Endothelial cell of umbilical vein (primary cell): ENCODE measurements at regions not wholly inside any gene's neighbourhood (a gene's known extent, or its start where the extent isn't known, plus 50 kb on each side); places are given as distances from the start of the nearest gene placed in this dataset.

Experiments used
- BruUV-seq: library from RNA; stranded (reverse); fragments of 400-500 nt; replicated peaks from 2 replicates; lab custom pipeline; 2021; lab: Mats Ljungman, UMichigan
- CTCF ChIA-PET: fragments of 300-600, 350-600 bp; sonication (Branson Sonifier 250); formaldehyde crosslinking; loops from one replicate; lab custom pipeline; 2021; ENCODE audit warnings: antibody characterized with exemption, inconsistent platforms; lab: Charles Lee
- POLR2A ChIA-PET: fragments of 300-600, 350-600 bp; sonication (Branson Sonifier 250); formaldehyde crosslinking; loops from one replicate; lab custom pipeline; 2021; ENCODE audit warnings: antibody characterized with exemption, inconsistent platforms; lab: Charles Lee
- DNase-seq: peaks from one replicate; pipeline ENCODE4 v3.0.0-alpha.2; 2011; ENCODE audit warnings: low read depth, low spot score
- FAIRE-seq: peaks from 2 replicates; lab custom pipeline; 2011; peaks lifted over from hg19 to GRCh38; lab: Jason Lieb, UNC
- H2AFZ ChIP-seq: 2 replicates; pipeline ENCODE4 v1.6.0; 2012; ENCODE audit warnings: low read depth, low read length, control low read depth, inconsistent platforms
- H3K27ac ChIP-seq: 2 replicates; pipeline ENCODE4 v1.5.1; 2011; ENCODE audit warnings: low read depth, mild to moderate bottlenecking, control low read depth, low read length, moderate library complexity; ENCODE audit not compliant: insufficient read depth
- H3K27me3 ChIP-seq, 2 experiments: 2 replicates each; pipeline versions ENCODE4 v1.6.0 to v1.6.1; 2011; ENCODE audit warnings: low read length in 2 of 2, mixed read lengths in 1 of 2; ENCODE audit not compliant: control insufficient read depth in 2 of 2, insufficient read depth in 2 of 2
- H3K36me3 ChIP-seq, 2 experiments: 2 replicates in 1 of 2; 3 replicates in 1 of 2; pipeline ENCODE4 v1.5.1; 2011; ENCODE audit warnings: low read length in 2 of 2, mild to moderate bottlenecking in 1 of 2, moderate library complexity in 1 of 2; ENCODE audit not compliant: control insufficient read depth in 2 of 2, insufficient read depth in 2 of 2; ENCODE audit errors: extremely low read depth in 1 of 2
- H3K4me1 ChIP-seq: 3 replicates; pipeline ENCODE4 v1.5.1; 2011; ENCODE audit warnings: mild to moderate bottlenecking, low read length; ENCODE audit not compliant: control insufficient read depth, insufficient read depth; ENCODE audit errors: extremely low read depth
- H3K4me2 ChIP-seq: 2 replicates; pipeline ENCODE4 v1.6.1; 2011; ENCODE audit warnings: low read length, control low read depth, mixed read lengths; ENCODE audit not compliant: insufficient read depth
- H3K4me3 ChIP-seq, 3 experiments: fragments of 200-600 bp in 1 of 3; sonication (generic), shearing (Covaris generic) in 1 of 3; replicated peaks in 1 of 3; 2 replicates each; pipeline ENCODE4 v1.5.1; 2011 to 2016; ENCODE audit warnings: control low read depth in 3 of 3, low read length in 3 of 3, mild to moderate bottlenecking in 2 of 3, inconsistent platforms in 1 of 3, low read depth in 1 of 3, moderate library complexity in 1 of 3; ENCODE audit not compliant: insufficient read depth in 1 of 3
- H3K79me2 ChIP-seq: 2 replicates; pipeline ENCODE4 v1.6.0; 2012; ENCODE audit warnings: low read length, inconsistent platforms; ENCODE audit not compliant: control insufficient read depth, insufficient read depth
- H3K9ac ChIP-seq: replicated peaks from 2 replicates; pipeline ENCODE3; 2011; ENCODE audit warnings: low read length, control low read depth; ENCODE audit not compliant: insufficient read depth; ENCODE audit errors: extremely low read depth
- H3K9me1 ChIP-seq: replicated peaks from 3 replicates; pipeline ENCODE4 v1.6.0; 2011; ENCODE audit warnings: mild to moderate bottlenecking, low read length; ENCODE audit not compliant: control insufficient read depth, insufficient read depth; ENCODE audit errors: extremely low read depth
- H3K9me3 ChIP-seq: replicated peaks from 2 replicates; pipeline ENCODE4 v1.5.1; 2012; ENCODE audit warnings: low read length, inconsistent platforms; ENCODE audit not compliant: control insufficient read depth, insufficient read depth
- H4K20me1 ChIP-seq: replicated peaks from 2 replicates; pipeline ENCODE3; 2011; ENCODE audit warnings: mild to moderate bottlenecking, low read length; ENCODE audit not compliant: control insufficient read depth, insufficient read depth; ENCODE audit errors: extremely low read depth
- CTCF ChIP-seq, 2 donors: IDR thresholded peaks; 1 replicate in 1 of 2; 2 replicates in 1 of 2; pipeline ENCODE4 v1.5.1; 2011; ENCODE audit warnings: low read length in 2 of 2, mild to moderate bottlenecking in 2 of 2, moderate library complexity in 2 of 2, control low read depth in 1 of 2, inconsistent platforms in 1 of 2, low read depth in 1 of 2; ENCODE audit not compliant: insufficient read depth in 1 of 2; ENCODE audit errors: extremely low read depth in 1 of 2
- EZH2 ChIP-seq: IDR thresholded peaks from 2 replicates; pipeline ENCODE4 v1.6.1; 2012; ENCODE audit warnings: borderline replicate concordance, low read depth, mild to moderate bottlenecking, moderate library complexity, low read length, inconsistent platforms; ENCODE audit not compliant: severe bottlenecking
- FOS ChIP-seq: IDR thresholded peaks from 2 replicates; pipeline ENCODE4 v1.6.1; 2011; ENCODE audit warnings: mild to moderate bottlenecking, low read length, moderate library complexity, borderline replicate concordance; ENCODE audit not compliant: insufficient read depth
- GATA2 ChIP-seq: IDR thresholded peaks from 2 replicates; pipeline ENCODE4 v1.7.0; 2011; ENCODE audit warnings: low read depth, mild to moderate bottlenecking, moderate library complexity, mixed read lengths, low read length; ENCODE audit not compliant: insufficient read length, insufficient read depth
- JUN ChIP-seq: IDR thresholded peaks from 2 replicates; pipeline ENCODE4 v1.6.1; 2011; ENCODE audit warnings: borderline replicate concordance, low read depth; ENCODE audit not compliant: insufficient read length, insufficient read depth
- MAX ChIP-seq: IDR thresholded peaks from 2 replicates; pipeline ENCODE4 v1.6.1; 2011; ENCODE audit not compliant: insufficient read depth, insufficient read length
- MYC ChIP-seq: IDR thresholded peaks from one replicate; pipeline ENCODE4 v1.6.1; 2011; ENCODE audit warnings: mild to moderate bottlenecking, low read depth, low read length
- POLR2A ChIP-seq: IDR thresholded peaks from 2 replicates; pipeline ENCODE4 v1.6.1; 2012; ENCODE audit warnings: low read depth, mild to moderate bottlenecking, control low read depth, low read length
- POLR2AphosphoS5 ChIP-seq: IDR thresholded peaks from 2 replicates; pipeline ENCODE4 v1.6.1; 2012; ENCODE audit warnings: low read depth, mild to moderate bottlenecking, control low read depth, low read length, moderate library complexity; ENCODE audit not compliant: insufficient read depth
- dilution Hi-C: fragments of 300-500 bp; cut with MboI; formaldehyde crosslinking; loops from one replicate; pipeline ENCODE4 v1.15.0; 2019; ENCODE audit warnings: low sequenced_read_pairs; ENCODE audit not compliant: extremely low pct_ligation_motif_present
- intact Hi-C: fragments of 100-400 bp; cut with micrococcal nuclease; formaldehyde crosslinking; loops from one replicate; pipeline ENCODE4 v1.10.0; 2022

- no peak for DNase-seq
- H2AFZ ChIP-seq, result no peak overlapping the region
- H3K9ac ChIP-seq, result no peak overlapping the region
- H3K36me3 ChIP-seq, result no peaks in the 10 kb centered on the region
- dilution Hi-C loops, result no loop called here
- H4K20me1 ChIP-seq, result no peaks in the 10 kb centered on the region
- ChIA-PET CTCF (no interaction called here), POLR2A (no interaction called here)
- TF ChIP-seq FOS (no peak), MAX (no peak), POLR2AphosphoS5 (no peak), GATA2 (no peak), POLR2A (no peak), JUN (no peak), MYC (no peak), EZH2 (no peak), CTCF (IDR thresholded peaks at IDR 0.05; ENCODE audit: extremely low read depth in 1 of 2, insufficient read depth in 1 of 2, low read depth in 1 of 2, low read length in 2 of 2) (no peak)
- H3K4me3 ChIP-seq, result no peak overlapping the region
- no peaks in the 10 kb centered on the region for H3K9me3 ChIP-seq
- no peak for FAIRE-seq
- H3K4me2 ChIP-seq, result no peak overlapping the region
- intact Hi-C loops, result no loop called here
- no peaks in the 10 kb centered on the region for H3K27me3 ChIP-seq
- H3K27ac ChIP-seq, result no peak overlapping the region
- H3K9me1 ChIP-seq, result no peaks in the 10 kb centered on the region
- H3K79me2 ChIP-seq, result no peaks in the 10 kb centered on the region
- no peaks in the 10 kb centered on the region for H3K4me1 ChIP-seq
- BruUV-seq, result no TSS peak
Observed at GRCh38 chr2:81987370-81987769, 1682.8 kb upstream of the LRRTM1 start.
